GM12891 (cell line): ENCODE measurements at regions not wholly inside any gene's neighbourhood (a gene's known extent, or its start where the extent isn't known, plus 50 kb on each side); places are given as distances from the start of the nearest gene placed in this dataset.
A peak's percentile ranks its signal among the peaks of the same experiment; 100 is the strongest.

Source experiments
- DNase-seq: peaks from one replicate; pipeline ENCODE4 v3.0.0; 2011; ENCODE audit warnings: low spot score; ENCODE audit not compliant: insufficient read length
- FAIRE-seq: peaks from 2 replicates; lab custom pipeline; 2011; peaks lifted over from hg19 to GRCh38; lab: Jason Lieb, UNC
- PAX5 ChIP-seq: IDR thresholded peaks from 2 replicates; pipeline ENCODE4 v1.6.1; 2011; ENCODE audit warnings: low read length, moderate library complexity, mild to moderate bottlenecking; ENCODE audit not compliant: insufficient read depth, severe bottlenecking
- POLR2A ChIP-seq: IDR thresholded peaks from 2 replicates; pipeline ENCODE4 v1.6.1; 2011; ENCODE audit warnings: low read depth, low read length, control low read depth
- POLR2AphosphoS5 ChIP-seq: IDR thresholded peaks from 2 replicates; pipeline ENCODE4 v1.6.1; 2011; ENCODE audit warnings: low read depth, low read length, control low read depth
- POU2F2 ChIP-seq: IDR thresholded peaks from 2 replicates; pipeline ENCODE4 v1.6.1; 2011; ENCODE audit warnings: low read depth, mild to moderate bottlenecking, control low read depth, low read length, moderate library complexity
- SPI1 ChIP-seq: IDR thresholded peaks from 2 replicates; pipeline ENCODE4 v1.6.1; 2011; ENCODE audit warnings: low read depth, low read length, control low read depth
- TAF1 ChIP-seq: IDR thresholded peaks from 2 replicates; pipeline ENCODE4 v1.6.1; 2011; ENCODE audit warnings: low read depth, low read length, control low read depth

GRCh38 chrX:129043138-129043537 is 480.2 kb downstream of the SMARCA1 start:
- FAIRE-seq = no peak
- DNase-seq = no peak
- TF ChIP-seq POLR2AphosphoS5 = no peak
- TF ChIP-seq PAX5 = no peak
- TF ChIP-seq POLR2A = no peak
- no peak for TF ChIP-seq TAF1
- TF ChIP-seq SPI1 = no peak
- TF ChIP-seq POU2F2 = no peak

- no peak for TF ChIP-seq POLR2A
- DNase-seq (no peak), FAIRE-seq (no peak)
Measured at GRCh38 chrX:129041319-129041718, 482.0 kb downstream of the SMARCA1 start.

GRCh38 chrX:129040124-129040523 is 483.2 kb downstream of the SMARCA1 start:
- FAIRE-seq (no peak), DNase-seq (no peak)
- TF ChIP-seq TAF1 (no peak), SPI1 (peak; percentile 60)

- DNase-seq (no peak), FAIRE-seq (no peak)
- no peak for TF ChIP-seq POU2F2
- no peak for TF ChIP-seq POLR2A
- no peak for TF ChIP-seq SPI1
- no peak for TF ChIP-seq PAX5
- no peak for TF ChIP-seq POLR2AphosphoS5
- TF ChIP-seq TAF1 = no peak
Measured at GRCh38 chrX:129039176-129039575, 484.1 kb downstream of the SMARCA1 start.

DNA sequence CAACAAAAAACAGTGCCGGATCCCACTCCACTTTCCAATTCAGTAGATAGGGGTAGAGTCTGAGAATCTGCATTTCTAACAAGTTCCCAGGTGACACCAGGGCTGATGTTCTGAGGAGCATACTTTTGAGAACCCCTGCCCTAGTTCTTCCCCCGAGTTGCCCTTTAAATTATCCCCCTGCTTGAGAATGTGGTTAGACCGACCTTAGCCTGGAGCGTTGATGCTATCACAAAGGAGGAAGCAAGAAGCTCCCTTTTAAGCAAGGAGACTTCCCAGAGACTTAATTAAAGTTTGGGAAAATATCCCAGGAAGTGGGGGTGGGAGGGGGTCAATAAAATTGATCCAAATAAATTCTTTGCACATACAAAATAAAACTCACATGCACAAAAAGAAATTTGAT is 485.9 kb downstream of the SMARCA1 start:
- DNase-seq = no peak
- FAIRE-seq = no peak

GRCh38 chrX:129035180-129035579 is 488.1 kb downstream of the SMARCA1 start:
- no peak for FAIRE-seq

More for the DNA sequence above, 485.9 kb downstream of the SMARCA1 start:
- no peak for TF ChIP-seq POU2F2
- TF ChIP-seq SPI1 = no peak
- TF ChIP-seq POLR2A = no peak
- TF ChIP-seq PAX5 = no peak
- TF ChIP-seq TAF1 = no peak
- TF ChIP-seq POLR2AphosphoS5 = no peak

GRCh38 chrX:129034196-129034595 is 489.1 kb downstream of the SMARCA1 start:
- peak; percentile 45 for FAIRE-seq
- no peak for DNase-seq
- TF ChIP-seq POLR2AphosphoS5 (no peak), POU2F2 (no peak), PAX5 (no peak), TAF1 (no peak), SPI1 (no peak), POLR2A (no peak)

More at GRCh38 chrX:129035180-129035579, 488.1 kb downstream of the SMARCA1 start:
- DNase-seq = no peak
- TF ChIP-seq POLR2A (no peak), SPI1 (no peak), POU2F2 (no peak)

DNA sequence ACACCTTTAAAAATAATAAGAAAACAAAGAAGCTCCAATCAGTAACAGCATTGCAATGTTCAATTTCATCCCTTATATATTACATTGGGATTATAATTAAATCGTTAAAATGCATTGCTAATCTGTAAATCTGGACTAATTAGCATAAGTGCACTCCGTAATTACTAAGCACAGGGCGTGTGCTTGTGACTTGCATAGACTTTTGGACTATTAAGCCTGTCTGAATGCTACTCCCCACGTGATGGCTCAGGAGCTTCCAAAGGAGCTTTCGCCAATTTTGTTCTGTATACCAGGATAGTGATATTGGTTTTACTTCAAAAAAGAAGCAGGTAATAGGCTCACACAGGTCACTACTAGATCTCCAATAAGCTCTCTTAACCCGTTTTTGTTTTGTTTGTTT is 497.1 kb downstream of the SMARCA1 start:
- TF ChIP-seq POLR2AphosphoS5 (no peak), POLR2A (no peak), SPI1 (no peak), TAF1 (no peak), POU2F2 (no peak), PAX5 (no peak)
- DNase-seq = no peak
- FAIRE-seq = no peak

GRCh38 chrX:129025376-129025775 is 497.9 kb downstream of the SMARCA1 start:
- DNase-seq (no peak), FAIRE-seq (no peak)
- TF ChIP-seq POLR2A = no peak
- no peak for TF ChIP-seq POU2F2
- TF ChIP-seq SPI1 = no peak
- TF ChIP-seq TAF1 = no peak
- TF ChIP-seq PAX5 = no peak
- TF ChIP-seq POLR2AphosphoS5 = no peak

DNA sequence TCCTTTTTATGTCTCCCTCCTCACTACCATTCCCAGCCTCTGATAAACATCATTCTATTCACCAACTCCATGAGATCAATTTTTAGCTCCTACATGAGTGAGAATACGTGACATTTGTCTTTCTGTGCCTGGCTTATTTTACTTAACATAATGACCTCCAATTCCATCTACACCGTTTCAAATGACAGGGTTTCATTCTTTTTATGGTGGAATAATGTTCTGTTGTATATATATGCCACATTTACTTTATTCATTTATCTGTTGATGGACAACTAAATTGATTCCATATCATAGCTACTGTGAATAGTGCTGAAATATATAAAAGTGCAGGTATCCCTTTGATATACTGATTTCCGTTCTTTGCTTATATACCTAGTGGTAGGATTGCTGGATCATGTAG is 503.9 kb downstream of the SMARCA1 start:
- TF ChIP-seq POU2F2 (no peak), PAX5 (no peak), TAF1 (no peak), SPI1 (no peak), POLR2AphosphoS5 (no peak), POLR2A (no peak)
- no peak for FAIRE-seq
- DNase-seq = no peak
